ENCODE measurements at regions not wholly inside any gene's neighbourhood (a gene's known extent, or its start where the extent isn't known, plus 50 kb on each side); places are given as distances from the start of the nearest gene placed in this dataset.
"Not testable (repeated sequence)": the region's sequence is repeated elsewhere in the genome, so short reads cannot be mapped to it uniquely, and the experiment has no call there.

DNA sequence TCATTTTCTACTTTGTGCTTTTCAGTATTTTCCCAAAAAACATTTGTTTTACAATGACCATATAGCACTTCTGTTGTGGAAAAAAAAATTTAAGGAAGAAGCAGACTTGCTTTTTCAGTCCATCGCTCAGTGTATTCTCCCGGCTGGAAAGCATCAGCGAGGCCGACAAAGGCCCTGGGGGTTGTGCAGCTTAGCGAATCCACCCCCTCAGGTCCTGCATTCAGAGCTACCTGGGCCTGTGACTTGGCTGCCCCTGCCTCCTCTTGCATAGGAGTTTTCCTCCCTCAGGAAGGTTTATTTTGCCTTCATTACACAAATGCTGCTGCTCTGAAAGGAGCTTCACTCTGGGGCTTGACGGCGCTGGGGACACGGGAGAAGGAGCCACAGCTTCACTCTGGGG is 244.4 kb upstream of the MGAT5 start:
- Histone ChIP-seq H3K27me3 (ENCODE audit: control insufficient read depth, insufficient read depth, low read length) (no peaks in the 10 kb centered on the region), H3K36me3 (ENCODE audit: control insufficient read depth in 2 of 3, insufficient read depth in 3 of 3, low read length in 3 of 3) (no peaks in the 10 kb centered on the region), H3K27ac (ENCODE audit: low read depth in 2 of 2, low read length in 2 of 2) (no peak overlapping the region), H3K9me3 (ENCODE audit: control insufficient read depth in 2 of 3, insufficient read depth in 1 of 3, low read length in 3 of 3) (no peaks in the 10 kb centered on the region), H3K4me3 (ENCODE audit: low read length in 3 of 3) (no peak overlapping the region), H3K4me1 (ENCODE audit: control insufficient read depth in 2 of 3, insufficient read depth in 2 of 3, low read depth in 1 of 3, low read length in 3 of 3) (no peaks in the 10 kb centered on the region), H3K9ac (ENCODE audit: low read length in 3 of 3) (no peak overlapping the region)
- intact Hi-C loops (cut with DNase I), result no loop called here
- FAIRE-seq (no peak), DNase-seq (no peak)
- TF ChIP-seq, protein P1, sequence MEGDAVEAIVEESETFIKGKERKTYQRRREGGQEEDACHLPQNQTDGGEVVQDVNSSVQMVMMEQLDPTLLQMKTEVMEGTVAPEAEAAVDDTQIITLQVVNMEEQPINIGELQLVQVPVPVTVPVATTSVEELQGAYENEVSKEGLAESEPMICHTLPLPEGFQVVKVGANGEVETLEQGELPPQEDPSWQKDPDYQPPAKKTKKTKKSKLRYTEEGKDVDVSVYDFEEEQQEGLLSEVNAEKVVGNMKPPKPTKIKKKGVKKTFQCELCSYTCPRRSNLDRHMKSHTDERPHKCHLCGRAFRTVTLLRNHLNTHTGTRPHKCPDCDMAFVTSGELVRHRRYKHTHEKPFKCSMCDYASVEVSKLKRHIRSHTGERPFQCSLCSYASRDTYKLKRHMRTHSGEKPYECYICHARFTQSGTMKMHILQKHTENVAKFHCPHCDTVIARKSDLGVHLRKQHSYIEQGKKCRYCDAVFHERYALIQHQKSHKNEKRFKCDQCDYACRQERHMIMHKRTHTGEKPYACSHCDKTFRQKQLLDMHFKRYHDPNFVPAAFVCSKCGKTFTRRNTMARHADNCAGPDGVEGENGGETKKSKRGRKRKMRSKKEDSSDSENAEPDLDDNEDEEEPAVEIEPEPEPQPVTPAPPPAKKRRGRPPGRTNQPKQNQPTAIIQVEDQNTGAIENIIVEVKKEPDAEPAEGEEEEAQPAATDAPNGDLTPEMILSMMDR (IDR thresholded peaks at IDR 0.05; ENCODE audit: borderline replicate concordance, extremely low read depth, insufficient read depth), result no peak

DNA sequence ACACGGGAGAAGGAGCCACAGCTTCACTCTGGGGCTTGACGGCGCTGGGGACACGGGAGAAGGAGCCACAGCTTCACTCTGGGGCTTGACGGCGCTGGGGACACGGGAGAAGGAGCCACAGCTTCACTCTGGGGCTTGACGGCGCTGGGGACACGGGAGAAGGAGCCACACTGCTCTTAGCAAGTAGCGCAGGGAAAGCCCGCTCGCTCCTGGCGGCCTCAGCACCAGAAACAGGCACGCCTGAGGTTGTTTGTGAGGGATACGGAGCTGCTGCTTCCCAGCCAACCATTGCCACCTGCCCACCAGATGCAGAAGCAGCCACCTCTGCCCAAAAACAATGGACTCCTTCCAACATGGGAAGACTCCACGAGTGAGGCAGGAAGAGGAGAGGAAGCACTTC is 244.0 kb upstream of the MGAT5 start:
- intact Hi-C loops (cut with DNase I); DNase-seq; H3K9ac ChIP-seq (ENCODE audit: low read length in 3 of 3); H3K27me3 ChIP-seq (ENCODE audit: control insufficient read depth, insufficient read depth, low read length); H3K27ac ChIP-seq (ENCODE audit: low read depth in 2 of 2, low read length in 2 of 2); H3K9me3 ChIP-seq (ENCODE audit: control insufficient read depth in 2 of 3, insufficient read depth in 1 of 3, low read length in 3 of 3); H3K4me3 ChIP-seq (ENCODE audit: low read length in 3 of 3); H3K4me1 ChIP-seq (ENCODE audit: control insufficient read depth in 2 of 3, insufficient read depth in 2 of 3, low read depth in 1 of 3, low read length in 3 of 3); FAIRE-seq; H3K36me3 ChIP-seq (ENCODE audit: control insufficient read depth in 2 of 3, insufficient read depth in 3 of 3, low read length in 3 of 3): not testable (repeated sequence)

DNA sequence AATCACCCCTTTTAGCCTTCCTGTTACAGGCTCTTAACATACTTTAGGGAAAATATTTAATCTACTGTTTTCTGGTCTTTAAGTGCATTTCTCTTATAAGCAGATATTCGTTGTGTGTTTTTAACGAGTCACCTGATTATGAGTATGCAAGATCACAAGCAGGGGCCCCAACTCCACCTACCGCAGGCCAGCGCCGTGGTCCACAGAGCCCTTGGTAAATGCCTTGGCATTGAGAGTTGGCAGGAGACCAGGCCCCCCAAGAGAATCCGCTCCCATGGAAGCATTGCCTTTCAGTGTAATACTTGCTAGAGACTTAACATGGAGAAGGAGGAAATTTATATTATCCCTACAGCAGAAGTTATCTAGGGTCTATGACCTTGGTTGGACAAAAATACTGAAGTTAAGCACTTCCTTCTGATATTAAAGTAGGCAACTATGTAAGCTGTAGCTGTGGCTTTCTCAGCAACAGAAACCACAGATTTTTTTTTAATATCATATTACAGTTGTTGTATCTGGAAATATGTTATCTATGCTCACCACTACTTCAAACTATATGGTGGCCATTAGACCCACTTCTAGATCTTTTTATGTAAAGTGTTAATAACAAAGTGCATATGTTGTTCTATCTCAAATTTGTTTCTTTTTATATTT is 241.8 kb upstream of the MGAT5 start:
- Histone ChIP-seq H3K4me3 (ENCODE audit: low read length in 3 of 3) (no peak overlapping the region), H3K4me1 (ENCODE audit: control insufficient read depth in 2 of 3, insufficient read depth in 2 of 3, low read depth in 1 of 3, low read length in 3 of 3) (no peaks in the 10 kb centered on the region), H3K9me3 (ENCODE audit: control insufficient read depth in 2 of 3, insufficient read depth in 1 of 3, low read length in 3 of 3) (no peaks in the 10 kb centered on the region), H3K27ac (ENCODE audit: low read depth in 2 of 2, low read length in 2 of 2) (no peak overlapping the region), H3K27me3 (ENCODE audit: control insufficient read depth, insufficient read depth, low read length) (no peaks in the 10 kb centered on the region), H3K9ac (ENCODE audit: low read length in 3 of 3) (no peak overlapping the region), H3K36me3 (ENCODE audit: control insufficient read depth in 2 of 3, insufficient read depth in 3 of 3, low read length in 3 of 3) (no peaks in the 10 kb centered on the region)
- TF ChIP-seq, protein P1 (IDR thresholded peaks at IDR 0.05; ENCODE audit: borderline replicate concordance, extremely low read depth, insufficient read depth), result no peak
- FAIRE-seq (no peak), DNase-seq (no peak)
- intact Hi-C loops (cut with DNase I), result no loop called here

DNA sequence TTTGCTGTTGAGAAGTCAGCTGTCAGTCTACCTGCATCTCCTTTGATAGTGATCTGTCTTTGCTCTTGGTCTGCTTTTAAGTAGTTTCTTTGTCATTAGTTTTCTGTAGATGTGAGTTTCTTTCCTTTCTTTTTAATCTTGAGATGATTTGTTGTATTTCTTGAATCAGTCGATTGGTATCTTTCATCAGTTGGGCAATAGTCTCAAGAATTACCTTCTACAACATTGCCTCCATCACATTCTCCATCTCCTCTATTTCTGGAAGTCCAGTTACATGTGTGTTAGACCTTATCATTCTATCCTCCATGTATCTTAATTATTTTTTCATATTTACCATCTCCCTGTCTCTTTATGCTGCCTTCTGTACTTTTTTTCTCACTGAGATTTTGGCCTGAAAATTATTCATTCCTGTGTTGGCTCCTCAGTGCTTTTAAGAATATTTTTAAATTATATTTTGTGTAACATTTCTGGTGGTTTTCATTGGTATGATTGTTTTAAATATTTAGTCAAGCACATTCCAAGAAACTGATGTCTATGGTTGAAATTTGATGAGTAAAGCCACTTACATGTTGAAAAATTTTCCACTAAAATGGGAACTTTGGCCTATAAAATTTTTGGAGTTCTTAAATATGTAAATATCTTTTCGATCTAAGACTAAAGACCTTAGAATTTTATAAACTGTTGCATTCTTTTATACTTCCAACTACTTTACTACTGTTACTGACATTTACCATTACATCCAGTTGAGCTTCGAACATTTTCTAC is 239.5 kb upstream of the MGAT5 start:
- H3K9ac ChIP-seq (ENCODE audit: low read length in 3 of 3), result no peak overlapping the region
- H3K9me3 ChIP-seq (ENCODE audit: control insufficient read depth in 2 of 3, insufficient read depth in 1 of 3, low read length in 3 of 3), result no peaks in the 10 kb centered on the region
- intact Hi-C loops (cut with DNase I), result no loop called here
- no peak overlapping the region for H3K4me3 ChIP-seq (ENCODE audit: low read length in 3 of 3)
- DNase-seq (no peak), FAIRE-seq (no peak)
- TF ChIP-seq, protein P1 (IDR thresholded peaks at IDR 0.05; ENCODE audit: borderline replicate concordance, extremely low read depth, insufficient read depth), result no peak
- no peak overlapping the region for H3K27ac ChIP-seq (ENCODE audit: low read depth in 2 of 2, low read length in 2 of 2)
- H3K27me3 ChIP-seq (ENCODE audit: control insufficient read depth, insufficient read depth, low read length), result no peaks in the 10 kb centered on the region
- no peaks in the 10 kb centered on the region for H3K36me3 ChIP-seq (ENCODE audit: control insufficient read depth in 2 of 3, insufficient read depth in 3 of 3, low read length in 3 of 3)
- no peaks in the 10 kb centered on the region for H3K4me1 ChIP-seq (ENCODE audit: control insufficient read depth in 2 of 3, insufficient read depth in 2 of 3, low read depth in 1 of 3, low read length in 3 of 3)
